Renal cortical epithelial cell (primary cell): ENCODE measurements at regions not wholly inside any gene's neighbourhood (a gene's known extent, or its start where the extent isn't known, plus 50 kb on each side); places are given as distances from the start of the nearest gene placed in this dataset.
"Not testable (repeated sequence)": the region's sequence is repeated elsewhere in the genome, so short reads cannot be mapped to it uniquely, and the experiment has no call there.

Source experiments
- DNase-seq: peaks from one replicate; pipeline ENCODE4 v3.0.0-alpha.2; 2011; ENCODE audit warnings: low read depth

DNA sequence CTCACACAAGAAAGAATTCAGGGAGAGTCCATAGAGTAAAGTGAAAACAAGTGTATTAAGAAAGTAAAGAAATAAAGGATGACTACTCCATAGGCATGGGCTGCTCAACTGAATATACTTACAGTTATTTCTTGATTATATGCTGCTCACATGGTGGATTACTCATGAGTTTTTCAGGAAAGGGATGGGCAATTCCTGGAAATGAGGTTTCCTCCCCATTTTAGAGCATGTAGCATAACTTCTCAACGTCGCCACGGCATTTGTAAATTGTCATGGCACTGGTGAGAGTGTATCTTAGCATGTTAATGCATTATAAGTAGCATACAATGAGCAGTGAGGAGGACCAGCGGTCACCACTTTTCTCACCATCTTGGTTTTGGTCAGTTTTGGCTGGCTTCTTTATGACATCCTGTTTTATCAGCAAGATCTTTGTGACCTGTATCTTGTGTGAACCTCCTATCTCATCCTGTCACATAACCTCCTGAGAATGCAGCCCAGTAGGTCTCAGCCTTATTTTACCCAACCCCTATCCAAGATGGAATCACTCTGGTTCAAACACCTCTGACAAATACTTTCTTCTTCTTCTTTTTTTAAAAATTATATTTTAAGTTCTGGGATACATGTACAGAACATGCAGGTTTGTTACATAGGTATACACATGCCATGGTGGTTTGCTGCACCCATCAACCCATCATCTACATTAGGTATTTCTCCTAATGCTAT, 849.7 kb downstream of the TBL1XR1 start:
- no peak for DNase-seq

- no peak for DNase-seq
Observed at GRCh38 chr3:176341963-176342362, 855.3 kb downstream of the TBL1XR1 start.

GRCh38 chr3:176328666-176329065, 868.6 kb downstream of the TBL1XR1 start:
- DNase-seq: no peak

DNA sequence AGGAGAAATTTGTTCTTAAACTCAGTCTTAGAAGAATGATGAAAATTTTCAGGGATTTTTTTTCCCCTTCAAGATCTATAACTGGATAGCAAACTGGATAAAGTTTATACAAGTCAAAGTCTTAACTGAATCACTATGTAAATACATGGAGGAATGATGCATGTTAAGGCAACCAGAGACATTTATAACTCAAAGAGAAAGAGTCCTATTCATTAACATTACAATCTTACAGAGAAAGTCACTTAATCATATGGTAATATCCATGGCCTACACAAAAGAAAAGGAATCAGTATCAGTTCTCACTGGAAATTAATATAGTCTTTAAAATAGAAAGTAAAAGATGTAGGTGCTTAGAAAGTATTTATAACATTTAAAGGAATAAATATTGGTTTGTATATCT, 869.1 kb downstream of the TBL1XR1 start:
- DNase-seq: no peak

- not testable (repeated sequence) for DNase-seq
Observed at GRCh38 chr3:176326894-176327490, 870.3 kb downstream of the TBL1XR1 start.

- not testable (repeated sequence) for DNase-seq
Observed at GRCh38 chr3:176321532-176321931, 875.8 kb downstream of the TBL1XR1 start.

- DNase-seq: no peak
Observed at GRCh38 chr3:176321099-176321498, 876.2 kb downstream of the TBL1XR1 start.

- DNase-seq: no peak
Observed at GRCh38 chr3:176313426-176313825, 883.9 kb downstream of the TBL1XR1 start.

DNA sequence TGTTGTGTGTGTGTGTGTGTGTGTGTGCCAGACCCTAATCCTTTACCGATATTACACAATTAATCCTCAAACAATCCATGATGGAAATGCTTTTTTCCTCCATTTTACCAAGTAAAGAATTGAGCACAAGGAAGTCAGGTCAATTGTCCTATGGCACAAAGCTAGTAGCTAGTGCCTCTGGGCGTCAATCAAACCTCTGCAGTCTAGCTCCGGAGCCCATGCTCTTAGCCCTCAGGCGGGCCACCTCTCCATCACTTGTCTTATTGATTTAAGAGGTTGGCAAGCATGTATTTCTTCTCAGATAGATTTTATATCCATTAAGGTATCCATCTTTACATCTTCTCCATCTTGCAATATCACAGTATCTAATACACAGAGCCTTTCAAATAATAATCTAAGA, 886.6 kb downstream of the TBL1XR1 start:
- DNase-seq: no peak

GRCh38 chr3:176302271-176302670, 895.0 kb downstream of the TBL1XR1 start:
- DNase-seq: no peak

DNA sequence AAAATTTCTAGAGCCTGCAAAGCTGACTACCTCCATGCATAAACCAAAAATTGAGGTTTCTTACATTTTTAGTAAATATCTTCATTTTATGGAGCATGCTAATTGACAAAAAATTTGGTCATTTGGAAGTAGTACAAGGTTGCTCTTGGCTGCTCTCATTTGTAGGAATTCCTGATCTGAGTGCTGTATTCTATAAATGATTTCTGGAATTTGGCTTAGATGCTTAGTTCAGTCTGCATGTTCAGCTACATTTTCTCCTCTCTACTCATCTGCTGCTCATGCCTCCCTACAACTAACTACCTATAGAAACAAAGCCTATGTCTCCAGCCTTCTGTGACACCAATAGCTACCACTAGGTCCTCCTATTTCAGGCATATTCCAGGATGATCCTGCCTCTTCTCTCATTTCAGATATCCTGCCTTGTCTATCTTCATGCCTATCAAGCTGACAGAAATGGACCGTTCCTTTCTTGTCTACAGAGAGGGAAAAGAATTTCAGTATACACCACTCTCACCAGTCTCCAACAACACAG, 901.1 kb downstream of the TBL1XR1 start:
- no peak for DNase-seq

DNA sequence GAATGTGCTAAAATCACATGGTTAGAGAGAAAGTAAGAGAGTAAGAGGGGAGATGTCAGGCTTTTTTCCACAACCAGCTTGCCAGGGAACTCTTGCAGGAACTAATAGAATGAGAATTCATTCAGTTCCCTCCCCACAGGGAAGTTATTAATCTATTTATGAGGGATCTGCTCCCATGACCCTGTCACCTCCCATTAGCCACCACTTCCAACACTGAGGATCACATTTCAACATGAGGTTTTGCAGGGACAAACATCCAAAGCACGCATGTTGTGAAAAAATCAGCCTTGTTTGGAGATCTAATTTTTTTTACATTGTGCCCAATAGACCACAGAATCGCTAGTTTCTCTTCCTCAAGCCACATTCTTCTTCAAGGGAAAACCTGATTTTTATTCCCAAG, 904.0 kb downstream of the TBL1XR1 start:
- peak; percentile 2 for DNase-seq

- DNase-seq: no peak
Observed at GRCh38 chr3:176286476-176287085, 910.7 kb downstream of the TBL1XR1 start.

GRCh38 chr3:176275538-176275937, 921.7 kb downstream of the TBL1XR1 start:
- DNase-seq: no peak

- no peak for DNase-seq
Observed at GRCh38 chr3:176275113-176275512, 922.2 kb downstream of the TBL1XR1 start.

DNA sequence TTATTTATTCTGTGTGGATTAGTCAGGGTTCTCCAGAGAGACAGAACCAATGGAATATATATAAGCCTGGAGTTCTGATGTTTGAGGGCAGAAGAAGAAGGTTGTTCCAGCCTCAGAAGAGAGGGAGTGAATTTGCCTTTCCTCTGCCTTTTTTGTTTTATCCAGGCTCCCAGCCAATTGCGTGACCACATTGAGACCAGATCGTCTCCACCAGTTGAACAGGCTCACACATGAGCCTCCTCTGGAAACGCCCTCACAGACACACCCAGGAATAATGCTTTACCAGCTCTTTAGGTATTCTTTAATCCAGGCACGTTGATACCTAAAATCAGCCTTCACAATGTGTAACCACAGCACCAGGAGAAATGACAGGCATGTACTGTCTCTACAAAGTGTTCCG, 923.1 kb downstream of the TBL1XR1 start:
- DNase-seq: no peak

DNA sequence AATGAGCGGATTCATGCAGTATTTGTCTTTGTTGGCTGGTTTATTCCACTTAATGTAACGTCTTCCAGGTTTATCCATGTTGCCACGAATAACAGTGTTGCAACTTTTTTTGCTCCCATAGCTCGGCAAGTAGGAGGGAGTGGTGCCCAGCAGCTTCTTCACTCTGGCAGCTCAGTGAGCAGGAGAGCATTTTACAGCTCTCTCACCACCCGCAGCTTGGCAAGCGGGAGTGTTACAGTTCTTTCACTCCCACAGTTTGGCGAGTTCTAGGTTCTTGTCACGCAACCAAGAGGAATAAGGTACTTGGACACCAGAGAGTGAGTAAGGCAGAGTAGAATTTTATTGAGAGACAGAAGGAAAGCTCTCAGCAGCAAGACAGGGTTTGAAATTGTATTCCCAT, 935.2 kb downstream of the TBL1XR1 start:
- no peak for DNase-seq

DNA sequence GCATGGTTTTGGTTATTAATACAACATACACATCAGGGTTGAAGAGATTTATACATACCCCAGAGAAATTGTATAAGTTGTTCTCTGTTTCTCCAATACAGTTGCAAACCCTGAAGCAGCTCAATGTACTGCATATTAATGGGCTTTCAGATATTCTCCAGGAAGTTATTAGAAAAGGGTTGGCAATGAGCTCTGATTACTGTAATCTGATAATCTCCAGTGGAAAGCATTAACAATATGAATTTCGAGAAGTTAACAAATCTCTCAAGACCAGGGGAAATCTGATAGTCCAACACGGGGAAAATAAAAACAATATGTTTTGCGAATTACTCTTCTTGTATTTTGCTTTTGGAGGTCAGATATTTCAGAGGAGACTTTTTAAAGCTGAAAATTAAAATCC, 950.1 kb downstream of the TBL1XR1 start:
- DNase-seq: no peak

DNA sequence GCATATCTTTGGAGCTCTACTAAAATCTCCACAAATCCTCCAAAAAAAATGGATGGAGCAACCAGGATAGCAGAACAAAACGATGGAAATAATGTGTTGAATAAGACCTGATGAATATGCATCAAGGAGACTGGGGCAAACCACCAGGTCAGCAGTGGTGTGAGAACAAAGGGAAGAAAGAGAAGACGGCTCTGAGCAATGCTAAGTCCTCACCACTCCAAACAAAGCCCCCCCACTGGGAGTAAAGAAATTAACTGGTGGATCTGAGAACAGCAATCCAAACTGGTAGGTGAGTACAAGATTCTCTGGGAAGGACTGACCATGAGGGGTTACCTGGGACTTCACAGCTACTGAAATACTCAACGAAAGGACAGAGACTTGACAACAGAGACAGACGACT, 977.3 kb downstream of the TBL1XR1 start:
- DNase-seq: no peak

- DNase-seq: no peak
Observed at GRCh38 chr3:176214758-176215157, 982.5 kb downstream of the TBL1XR1 start.

DNA sequence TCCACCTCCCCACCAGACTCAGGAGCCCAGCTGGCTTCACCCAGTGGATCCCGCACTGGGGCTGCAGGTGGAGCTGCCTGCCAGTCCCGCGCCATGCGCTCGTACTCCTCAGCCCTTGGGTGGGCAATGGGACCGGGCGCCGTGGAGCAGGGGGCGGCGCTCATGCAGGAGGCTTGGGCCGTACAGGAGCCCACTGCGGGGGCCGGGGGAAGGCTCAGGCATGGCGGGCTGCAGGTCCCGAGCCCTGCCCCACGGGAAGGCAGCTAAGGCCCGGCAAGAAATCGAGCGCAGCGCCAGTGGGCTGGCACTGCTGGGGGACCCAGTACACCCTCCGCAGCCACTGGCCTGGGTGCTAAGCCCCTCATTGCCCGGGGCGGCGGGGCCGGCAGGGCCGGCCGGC, 984.0 kb downstream of the TBL1XR1 start:
- DNase-seq: not testable (repeated sequence)

GRCh38 chr3:176208915-176209314, 988.4 kb downstream of the TBL1XR1 start:
- no peak for DNase-seq

DNA sequence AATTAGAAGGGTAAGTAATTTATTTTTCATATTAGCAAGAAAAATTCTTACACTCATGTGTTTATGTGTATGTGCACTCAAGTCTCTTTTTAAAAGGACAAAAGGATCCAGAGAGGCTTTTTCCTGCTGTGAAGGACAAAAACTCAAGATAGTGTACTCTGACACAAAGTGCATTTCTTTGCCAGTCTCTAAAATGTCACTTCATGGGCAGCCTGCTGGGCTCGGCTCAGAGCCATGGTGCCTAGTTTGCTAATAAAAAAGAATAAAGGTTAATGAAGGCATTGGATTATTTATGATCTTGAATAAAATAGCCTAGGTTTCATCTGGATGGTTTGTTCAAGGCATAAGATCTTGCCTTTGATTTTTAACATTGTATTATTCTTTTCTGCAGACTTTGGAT, 989.0 kb downstream of the TBL1XR1 start:
- no peak for DNase-seq
